ENCODE measurements at regions not wholly inside any gene's neighbourhood (a gene's known extent, or its start where the extent isn't known, plus 50 kb on each side); places are given as distances from the start of the nearest gene placed in this dataset.

DNA sequence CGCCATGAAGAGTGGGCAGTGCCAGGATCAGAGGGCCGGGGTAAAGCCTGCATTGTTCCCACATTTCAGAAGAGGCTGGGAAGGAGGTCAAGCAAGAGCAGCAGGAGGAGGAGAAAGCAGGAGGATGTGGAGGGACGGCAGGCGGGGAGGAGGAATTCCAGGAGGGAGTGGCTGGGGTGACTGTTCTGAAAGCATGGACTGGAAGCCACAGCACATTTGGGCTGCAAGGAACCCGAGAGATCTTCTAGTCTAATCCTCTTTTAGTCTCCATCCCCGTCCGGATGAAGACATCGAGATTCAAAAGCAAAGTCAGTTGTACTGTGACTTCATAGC, 76.9 kb downstream of the FAM50B start:
- TF ChIP-seq, protein P1, sequence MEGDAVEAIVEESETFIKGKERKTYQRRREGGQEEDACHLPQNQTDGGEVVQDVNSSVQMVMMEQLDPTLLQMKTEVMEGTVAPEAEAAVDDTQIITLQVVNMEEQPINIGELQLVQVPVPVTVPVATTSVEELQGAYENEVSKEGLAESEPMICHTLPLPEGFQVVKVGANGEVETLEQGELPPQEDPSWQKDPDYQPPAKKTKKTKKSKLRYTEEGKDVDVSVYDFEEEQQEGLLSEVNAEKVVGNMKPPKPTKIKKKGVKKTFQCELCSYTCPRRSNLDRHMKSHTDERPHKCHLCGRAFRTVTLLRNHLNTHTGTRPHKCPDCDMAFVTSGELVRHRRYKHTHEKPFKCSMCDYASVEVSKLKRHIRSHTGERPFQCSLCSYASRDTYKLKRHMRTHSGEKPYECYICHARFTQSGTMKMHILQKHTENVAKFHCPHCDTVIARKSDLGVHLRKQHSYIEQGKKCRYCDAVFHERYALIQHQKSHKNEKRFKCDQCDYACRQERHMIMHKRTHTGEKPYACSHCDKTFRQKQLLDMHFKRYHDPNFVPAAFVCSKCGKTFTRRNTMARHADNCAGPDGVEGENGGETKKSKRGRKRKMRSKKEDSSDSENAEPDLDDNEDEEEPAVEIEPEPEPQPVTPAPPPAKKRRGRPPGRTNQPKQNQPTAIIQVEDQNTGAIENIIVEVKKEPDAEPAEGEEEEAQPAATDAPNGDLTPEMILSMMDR (IDR thresholded peaks at IDR 0.05), result no peak
- TF ChIP-seq POLR2A (IDR thresholded peaks at IDR 0.05), result no peak

All from adrenal gland (tissue), 5 donors.